Activated naive CD8-positive, alpha-beta T cell treated with anti-CD3 and anti-CD28 coated beads for 36 hours (primary cell): ENCODE measurements at regions not wholly inside any gene's neighbourhood (a gene's known extent, or its start where the extent isn't known, plus 50 kb on each side); places are given as distances from the start of the nearest gene placed in this dataset.
A peak's percentile ranks its signal among the peaks of the same experiment; 100 is the strongest.

ENCODE experiments used
- DNase-seq: peaks from one replicate; pipeline ENCODE4 v3.0.0; 2021
- H3K27ac Mint-ChIP-seq: one replicate; pipeline ENCODE4 v1.8.0; 2022; ENCODE audit warnings: mild to moderate bottlenecking, moderate library complexity, mixed read lengths
- H3K27me3 Mint-ChIP-seq: one replicate; pipeline ENCODE4 v1.8.0; 2022; ENCODE audit warnings: mild to moderate bottlenecking, mixed read lengths
- H3K36me3 Mint-ChIP-seq: one replicate; pipeline ENCODE4 v1.8.0; 2021; ENCODE audit warnings: mild to moderate bottlenecking, mixed read lengths
- H3K4me1 Mint-ChIP-seq: one replicate; pipeline ENCODE4 v1.8.0; 2021; ENCODE audit warnings: mixed read lengths
- H3K4me3 Mint-ChIP-seq: one replicate; pipeline ENCODE4 v1.8.0; 2022; ENCODE audit warnings: mild to moderate bottlenecking, moderate library complexity, mixed read lengths
- H3K9me3 Mint-ChIP-seq: one replicate; pipeline ENCODE4 v1.8.0; 2022; ENCODE audit warnings: mixed read lengths

DNA sequence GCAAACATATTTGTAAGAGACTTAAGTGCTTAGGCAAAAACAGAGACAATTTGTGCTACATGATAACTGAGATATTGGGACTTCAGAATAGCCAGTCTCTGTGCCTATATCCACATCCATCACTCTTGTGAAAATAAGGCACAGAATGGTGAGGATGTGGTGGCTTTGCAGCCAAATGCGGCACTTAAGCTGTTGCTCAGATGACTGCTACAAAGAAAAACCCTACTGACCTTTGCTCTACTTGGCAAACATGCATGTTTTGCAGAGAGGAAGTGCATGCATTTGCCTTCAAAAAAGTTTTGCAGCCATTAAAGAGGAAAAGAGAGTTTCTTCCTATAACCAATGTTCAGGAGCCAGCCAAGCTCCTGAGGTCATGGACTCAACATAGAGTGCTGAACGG, 675.0 kb upstream of the KIRREL3 start:
- H3K27ac Mint-ChIP-seq, result no peak overlapping the region
- DNase-seq, result no peak
- H3K4me3 Mint-ChIP-seq, result no peak overlapping the region
- H3K9me3 Mint-ChIP-seq, result no peaks in the 10 kb centered on the region
- H3K27me3 Mint-ChIP-seq, result peaks cover 17% of the 10 kb centered on the region
- H3K4me1 Mint-ChIP-seq, result no peaks in the 10 kb centered on the region
- H3K36me3 Mint-ChIP-seq, result no peaks in the 10 kb centered on the region

DNA sequence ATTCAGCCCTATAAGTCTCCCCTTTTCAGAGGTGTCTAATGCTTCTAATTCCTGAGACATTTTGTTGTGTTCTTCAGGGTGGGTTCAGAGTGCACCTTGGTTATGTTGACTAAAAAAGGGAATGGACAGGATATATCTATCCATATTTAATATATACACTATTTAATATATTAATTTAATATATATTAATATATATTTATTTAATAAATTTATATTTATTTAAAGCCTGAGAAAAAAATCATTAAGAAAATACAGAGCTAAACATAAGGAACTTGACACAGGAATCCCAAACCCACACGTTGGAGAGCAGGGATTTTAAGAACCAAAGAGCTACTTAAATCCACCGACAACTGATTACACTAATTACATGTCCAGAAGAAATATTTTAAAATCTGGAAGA, 674.2 kb upstream of the KIRREL3 start:
- Mint-ChIP-seq H3K36me3 (no peaks in the 10 kb centered on the region), H3K27me3 (peaks cover 17% of the 10 kb centered on the region), H3K27ac (no peak overlapping the region)

DNA sequence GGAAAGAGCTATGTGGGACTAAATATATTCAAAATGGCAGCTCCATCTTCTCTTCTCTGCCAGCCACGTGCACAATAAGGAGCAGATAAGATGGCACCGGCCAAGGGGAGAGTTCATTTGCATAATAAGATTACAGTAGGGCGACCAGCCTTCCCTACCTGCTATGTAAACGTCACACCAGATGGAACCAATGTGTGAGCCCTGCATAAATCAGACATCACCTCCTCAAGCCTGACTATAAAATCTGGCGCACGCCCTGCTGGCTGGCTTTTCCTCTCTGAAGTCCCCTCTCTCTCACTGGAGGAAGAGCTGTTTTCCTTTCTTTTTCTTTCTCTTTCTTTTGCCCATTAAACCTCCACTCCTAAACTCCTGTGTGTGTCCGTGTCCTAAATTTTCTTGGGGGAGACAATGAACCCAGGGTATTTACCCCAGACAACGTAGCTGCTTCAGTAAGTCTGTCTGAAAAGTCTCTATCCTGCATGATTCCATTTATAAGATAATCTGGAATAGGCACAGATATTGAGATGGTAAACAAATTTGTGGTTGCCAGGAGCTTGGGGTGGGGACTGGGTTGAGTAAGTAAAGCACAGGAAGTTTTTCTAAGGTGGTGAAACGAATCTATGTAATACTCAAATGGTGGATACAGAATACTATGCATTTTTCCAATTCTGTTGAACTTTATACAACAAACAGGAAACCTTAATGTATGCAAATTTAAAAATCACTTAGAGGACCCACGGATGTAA, 670.0 kb upstream of the KIRREL3 start:
- Mint-ChIP-seq H3K36me3 (no peaks in the 10 kb centered on the region), H3K27ac (no peak overlapping the region), H3K4me1 (no peaks in the 10 kb centered on the region), H3K9me3 (peaks cover 5% of the 10 kb centered on the region), H3K27me3 (peaks cover 6% of the 10 kb centered on the region), H3K4me3 (no peak overlapping the region)
- no peak for DNase-seq

More for the DNA sequence above, 674.2 kb upstream of the KIRREL3 start:
- no peaks in the 10 kb centered on the region for H3K4me1 Mint-ChIP-seq
- H3K4me3 Mint-ChIP-seq, result no peak overlapping the region
- no peak for DNase-seq
- no peaks in the 10 kb centered on the region for H3K9me3 Mint-ChIP-seq

DNA sequence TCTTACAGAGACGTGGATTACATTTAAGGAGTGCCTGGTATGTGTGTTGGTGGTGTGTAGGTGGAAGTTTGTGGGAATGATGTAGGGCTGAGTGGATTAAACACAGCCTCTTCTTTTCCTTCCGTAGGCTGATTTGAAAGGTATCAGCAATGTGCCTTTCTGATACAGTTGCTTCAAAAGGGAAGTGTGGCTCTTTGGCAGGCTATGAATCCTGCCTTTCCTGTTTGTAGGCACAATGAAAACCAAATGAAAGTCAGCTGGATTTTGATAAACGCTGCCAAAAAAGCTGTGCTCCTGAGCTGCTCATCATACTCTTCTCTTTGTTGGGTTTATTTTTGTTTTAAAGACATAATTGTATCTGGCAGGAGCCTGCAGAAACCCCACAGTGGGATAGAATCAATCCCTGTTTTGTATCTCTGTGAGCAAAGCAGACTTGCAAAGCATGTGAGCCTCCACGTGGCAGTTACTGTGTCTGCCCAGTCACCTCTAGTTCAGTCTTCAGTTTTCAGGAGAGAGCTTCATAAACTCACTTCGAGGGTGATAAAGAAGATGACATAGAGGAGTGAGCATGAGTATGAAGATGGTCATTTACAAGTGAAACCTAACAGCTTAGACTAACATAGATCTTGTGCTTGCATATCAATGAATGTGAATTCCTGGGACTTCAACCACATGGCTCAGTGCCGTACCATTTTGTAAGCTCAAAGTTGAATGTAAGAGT, 655.7 kb upstream of the KIRREL3 start:
- Mint-ChIP-seq H3K9me3 (no peaks in the 10 kb centered on the region), H3K4me3 (no peak overlapping the region), H3K27ac (no peak overlapping the region), H3K4me1 (no peaks in the 10 kb centered on the region), H3K36me3 (no peaks in the 10 kb centered on the region), H3K27me3 (no peaks in the 10 kb centered on the region)
- DNase-seq, result no peak

- no peak overlapping the region for H3K4me3 Mint-ChIP-seq
- DNase-seq, result no peak
- H3K9me3 Mint-ChIP-seq, result peaks cover 1% of the 10 kb centered on the region
- H3K36me3 Mint-ChIP-seq, result no peaks in the 10 kb centered on the region
- H3K27ac Mint-ChIP-seq, result no peak overlapping the region
- H3K27me3 Mint-ChIP-seq, result no peaks in the 10 kb centered on the region
- no peaks in the 10 kb centered on the region for H3K4me1 Mint-ChIP-seq
Measured at GRCh38 chr11:127653076-127653475, 652.5 kb upstream of the KIRREL3 start.

DNA sequence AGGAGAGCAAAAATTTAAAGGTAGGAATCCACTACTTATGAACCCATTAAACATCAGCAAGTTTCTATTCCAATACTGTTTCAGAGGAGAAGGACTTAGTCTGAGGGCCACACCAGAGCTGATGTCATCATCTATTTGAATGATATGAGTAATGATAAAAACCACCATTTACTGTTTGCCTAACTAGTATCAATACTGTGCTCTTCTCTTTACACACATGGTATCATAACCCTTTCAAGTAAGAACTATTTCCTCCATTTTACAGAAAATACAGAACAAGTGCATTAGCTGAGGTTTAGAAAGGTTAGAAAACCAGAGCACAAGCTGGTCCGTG, 651.3 kb upstream of the KIRREL3 start:
- no peak overlapping the region for H3K27ac Mint-ChIP-seq
- no peaks in the 10 kb centered on the region for H3K4me1 Mint-ChIP-seq
- H3K9me3 Mint-ChIP-seq, result peaks cover 1% of the 10 kb centered on the region
- H3K27me3 Mint-ChIP-seq, result no peaks in the 10 kb centered on the region
- H3K36me3 Mint-ChIP-seq, result no peaks in the 10 kb centered on the region
- H3K4me3 Mint-ChIP-seq, result no peak overlapping the region
- no peak for DNase-seq

DNA sequence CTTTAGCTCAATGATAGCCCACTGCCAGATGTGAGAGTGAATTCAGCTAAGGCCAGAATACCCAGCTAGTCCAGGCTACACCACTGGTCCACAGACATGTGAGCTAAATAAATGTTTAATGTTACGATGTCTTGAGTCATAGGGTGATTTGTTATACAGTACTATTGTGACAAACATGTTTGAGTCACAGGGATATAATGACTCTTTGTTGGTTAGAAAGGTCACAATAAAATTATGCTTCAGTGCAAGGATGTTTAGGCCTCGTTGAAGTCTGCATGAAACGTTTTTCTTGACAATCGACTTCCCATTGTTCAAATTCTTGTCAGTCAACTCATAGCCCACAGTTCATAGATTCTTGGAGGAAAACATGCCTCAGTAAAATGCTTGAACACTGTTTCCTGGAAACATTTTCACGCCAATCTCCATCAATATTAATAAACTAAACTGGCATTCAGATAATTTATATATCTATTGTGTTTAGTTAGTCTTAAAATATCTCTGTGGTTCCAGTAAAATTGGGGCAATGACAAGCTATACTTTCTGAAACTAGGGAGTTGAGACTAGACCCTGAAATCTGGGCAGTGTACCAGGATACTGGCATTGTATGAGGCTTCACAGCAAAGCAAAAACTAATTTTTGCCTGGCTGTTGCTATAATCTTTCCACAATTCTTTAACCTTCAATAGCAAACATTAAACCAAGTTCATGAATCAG, 650.8 kb upstream of the KIRREL3 start:
- H3K4me3 Mint-ChIP-seq, result no peak overlapping the region
- no peaks in the 10 kb centered on the region for H3K36me3 Mint-ChIP-seq
- no peaks in the 10 kb centered on the region for H3K27me3 Mint-ChIP-seq
- DNase-seq, result no peak
- H3K9me3 Mint-ChIP-seq, result peaks cover 1% of the 10 kb centered on the region
- peak overlapping the region; percentile 23 for H3K27ac Mint-ChIP-seq
- no peaks in the 10 kb centered on the region for H3K4me1 Mint-ChIP-seq

GRCh38 chr11:127649958-127650357, 649.4 kb upstream of the KIRREL3 start:
- Mint-ChIP-seq H3K4me3 (no peak overlapping the region), H3K36me3 (no peaks in the 10 kb centered on the region), H3K9me3 (peaks cover 1% of the 10 kb centered on the region), H3K27me3 (no peaks in the 10 kb centered on the region), H3K4me1 (no peaks in the 10 kb centered on the region), H3K27ac (no peak overlapping the region)
- no peak for DNase-seq

- Mint-ChIP-seq H3K9me3 (peaks cover 1% of the 10 kb centered on the region), H3K4me3 (no peak overlapping the region), H3K4me1 (no peaks in the 10 kb centered on the region), H3K27me3 (no peaks in the 10 kb centered on the region), H3K27ac (no peak overlapping the region), H3K36me3 (no peaks in the 10 kb centered on the region)
- no peak for DNase-seq
Measured at GRCh38 chr11:127649071-127649470, 648.5 kb upstream of the KIRREL3 start.

DNA sequence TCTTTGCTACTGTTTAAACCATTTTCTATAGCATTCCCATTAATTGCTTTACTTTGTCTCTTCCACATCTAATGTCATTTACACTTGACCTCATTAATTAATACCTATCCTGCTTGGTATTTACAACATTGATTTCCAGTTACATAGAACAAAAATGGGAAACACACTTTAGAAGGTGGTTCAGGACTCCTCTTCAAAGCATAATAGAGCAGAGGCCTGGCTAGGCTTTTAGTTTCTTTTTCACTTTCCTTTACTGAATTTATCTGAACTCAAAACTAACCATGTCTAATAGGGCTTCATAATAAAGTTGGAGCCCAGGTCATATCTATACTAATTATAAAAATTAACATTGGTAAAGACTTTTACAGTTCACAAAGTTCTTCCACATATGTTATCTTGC, 648.0 kb upstream of the KIRREL3 start:
- no peaks in the 10 kb centered on the region for H3K36me3 Mint-ChIP-seq
- H3K27me3 Mint-ChIP-seq, result no peaks in the 10 kb centered on the region
- no peaks in the 10 kb centered on the region for H3K4me1 Mint-ChIP-seq
- H3K4me3 Mint-ChIP-seq, result no peak overlapping the region
- H3K9me3 Mint-ChIP-seq, result peaks cover 1% of the 10 kb centered on the region
- H3K27ac Mint-ChIP-seq, result no peak overlapping the region
- no peak for DNase-seq

- DNase-seq, result no peak
- Mint-ChIP-seq H3K27ac (no peak overlapping the region), H3K9me3 (peaks cover 1% of the 10 kb centered on the region), H3K4me1 (no peaks in the 10 kb centered on the region), H3K36me3 (no peaks in the 10 kb centered on the region), H3K4me3 (no peak overlapping the region), H3K27me3 (no peaks in the 10 kb centered on the region)
Measured at GRCh38 chr11:127644366-127644765, 643.8 kb upstream of the KIRREL3 start.

GRCh38 chr11:127643268-127644058, 642.9 kb upstream of the KIRREL3 start:
- DNase-seq, result no peak
- no peaks in the 10 kb centered on the region for H3K36me3 Mint-ChIP-seq
- H3K27ac Mint-ChIP-seq, result no peak overlapping the region
- H3K27me3 Mint-ChIP-seq, result no peaks in the 10 kb centered on the region
- H3K9me3 Mint-ChIP-seq, result peaks cover under 1% of the 10 kb centered on the region
- no peaks in the 10 kb centered on the region for H3K4me1 Mint-ChIP-seq
- H3K4me3 Mint-ChIP-seq, result no peak overlapping the region

GRCh38 chr11:127640561-127641451, 640.2 kb upstream of the KIRREL3 start:
- no peaks in the 10 kb centered on the region for H3K36me3 Mint-ChIP-seq
- no peaks in the 10 kb centered on the region for H3K27me3 Mint-ChIP-seq
- DNase-seq, result no peak
- no peak overlapping the region for H3K4me3 Mint-ChIP-seq
- no peak overlapping the region for H3K27ac Mint-ChIP-seq
- no peaks in the 10 kb centered on the region for H3K4me1 Mint-ChIP-seq
- H3K9me3 Mint-ChIP-seq, result no peaks in the 10 kb centered on the region

- Mint-ChIP-seq H3K27me3 (no peaks in the 10 kb centered on the region), H3K27ac (no peak overlapping the region), H3K36me3 (no peaks in the 10 kb centered on the region), H3K4me1 (no peaks in the 10 kb centered on the region), H3K9me3 (no peaks in the 10 kb centered on the region), H3K4me3 (no peak overlapping the region)
- DNase-seq, result no peak
Measured at GRCh38 chr11:127639916-127640315, 639.3 kb upstream of the KIRREL3 start.
